ENCODE measurements at regions not wholly inside any gene's neighbourhood (a gene's known extent, or its start where the extent isn't known, plus 50 kb on each side); places are given as distances from the start of the nearest gene placed in this dataset.

- TF ChIP-seq ERG (CRISPR knock-in tag; IDR thresholded peaks at IDR 0.05) (no peak), SP1 (CRISPR knock-in tag; conservative IDR thresholded peaks at IDR 0.05) (no peak)
Observed at GRCh38 chr2:215811409-215812345, 201.7 kb downstream of the MREG start (continued).

GRCh38 chr2:215811003-215811402, 202.3 kb downstream of the MREG start:
- no peaks in the 10 kb centered on the region for H3K9me3 Mint-ChIP-seq
- POLR2A ChIA-PET, result interaction anchor here (0.5 kb wide), 1 partner anchor 102 kb away, joined by 3 read pairs; no protein-coding TSS in a partner anchor

GRCh38 chr2:215808996-215809395, 204.4 kb downstream of the MREG start:
- ChIA-PET CTCF (interaction anchor here (1.0 to 4.6 kb wide), 3 partner anchors 14 to 30 kb away, joined by 3 to 29 read pairs (median 4); no protein-coding TSS in a partner anchor), POLR2A (no interaction called here)
- TF ChIP-seq IRF2 (CRISPR knock-in tag; IDR thresholded peaks at IDR 0.05; ENCODE audit: borderline replicate concordance, low read depth) (no peak), ZNF281 (CRISPR knock-in tag; IDR thresholded peaks at IDR 0.05) (no peak), MXD4 (CRISPR knock-in tag; IDR thresholded peaks at IDR 0.05; ENCODE audit: borderline replicate concordance) (no peak), ZNF671 (CRISPR knock-in tag; IDR thresholded peaks at IDR 0.05) (no peak), SP1 (CRISPR knock-in tag; conservative IDR thresholded peaks at IDR 0.05) (no peak), RORB (CRISPR knock-in tag; IDR thresholded peaks at IDR 0.05) (no peak), ATF6 (CRISPR knock-in tag; IDR thresholded peaks at IDR 0.05) (no peak), NFYB (CRISPR knock-in tag; conservative IDR thresholded peaks at IDR 0.05; ENCODE audit: low read depth) (no peak), ZNF512 (CRISPR knock-in tag; IDR thresholded peaks at IDR 0.05; ENCODE audit: borderline replicate concordance) (no peak)
- Mint-ChIP-seq H3K27ac (no peak overlapping the region), H3K9me3 (no peaks in the 10 kb centered on the region), H3K27me3 (ENCODE audit: low read depth) (no peaks in the 10 kb centered on the region), H3K36me3 (no peaks in the 10 kb centered on the region), H3K4me3 (no peak overlapping the region), H3K4me1 (peaks cover 19% of the 10 kb centered on the region)
- ATAC-seq (peak; percentile 60), DNase-seq (ENCODE audit: low spot score) (no peak)

More at GRCh38 chr2:215811003-215811402, 202.3 kb downstream of the MREG start:
- Mint-ChIP-seq H3K27me3 (ENCODE audit: low read depth) (no peaks in the 10 kb centered on the region), H3K4me1 (peaks cover 19% of the 10 kb centered on the region), H3K4me3 (no peak overlapping the region), H3K36me3 (no peaks in the 10 kb centered on the region), H3K27ac (no peak overlapping the region)
- CTCF ChIA-PET, result interaction anchor here (1.8 kb wide), 1 partner anchor 17 kb away, joined by 7 read pairs; no protein-coding TSS in a partner anchor
- ATAC-seq (no peak), DNase-seq (ENCODE audit: low spot score) (no peak)
- TF ChIP-seq ZSCAN18 (CRISPR knock-in tag; IDR thresholded peaks at IDR 0.05) (no peak), GABPB1 (CRISPR knock-in tag; IDR thresholded peaks at IDR 0.05) (no peak), CDX4 (CRISPR knock-in tag; IDR thresholded peaks at IDR 0.05; ENCODE audit: borderline replicate concordance) (no peak), TEAD1 (CRISPR knock-in tag; IDR thresholded peaks at IDR 0.05) (no peak), CBFB (CRISPR knock-in tag; IDR thresholded peaks at IDR 0.05; ENCODE audit: low read depth) (no peak), ZNF416 (CRISPR knock-in tag; IDR thresholded peaks at IDR 0.05) (no peak)
